HG02870 (cell line): ENCODE measurements at regions not wholly inside any gene's neighbourhood (a gene's known extent, or its start where the extent isn't known, plus 50 kb on each side); places are given as distances from the start of the nearest gene placed in this dataset.
A peak's percentile ranks its signal among the peaks of the same experiment; 100 is the strongest.

Experiments
- ATAC-seq: cut with Tn5 transposase; IDR thresholded peaks from one replicate; pipeline ENCODE4 v1.9.1; 2021; ENCODE audit warnings: mild to moderate bottlenecking, moderate library complexity; ENCODE audit not compliant: unreplicated experiment

GRCh38 chr16:82252582-82252981 lies 82.6 kb upstream of the MPHOSPH6 start:
- no peak for ATAC-seq

DNA sequence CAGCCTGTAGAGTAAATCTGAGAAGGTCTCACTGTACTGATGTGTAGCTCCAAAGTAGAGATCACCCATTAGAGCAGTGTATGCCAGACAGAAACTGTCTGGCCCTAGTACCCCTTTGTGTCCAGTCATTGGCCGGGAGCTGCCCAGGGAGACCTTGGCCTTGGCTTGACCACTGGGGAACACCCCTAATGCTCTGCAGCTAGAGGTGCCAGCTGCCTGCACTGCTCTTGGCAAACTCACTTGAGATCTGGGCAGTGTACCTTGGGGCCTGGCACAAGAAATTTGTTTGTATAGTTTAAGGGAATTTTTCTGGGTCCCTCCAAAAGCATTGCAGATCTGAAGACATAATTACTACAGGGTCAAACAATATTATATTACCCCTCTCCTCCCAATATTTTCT lies 78.7 kb upstream of the MPHOSPH6 start:
- ATAC-seq, result no peak

DNA sequence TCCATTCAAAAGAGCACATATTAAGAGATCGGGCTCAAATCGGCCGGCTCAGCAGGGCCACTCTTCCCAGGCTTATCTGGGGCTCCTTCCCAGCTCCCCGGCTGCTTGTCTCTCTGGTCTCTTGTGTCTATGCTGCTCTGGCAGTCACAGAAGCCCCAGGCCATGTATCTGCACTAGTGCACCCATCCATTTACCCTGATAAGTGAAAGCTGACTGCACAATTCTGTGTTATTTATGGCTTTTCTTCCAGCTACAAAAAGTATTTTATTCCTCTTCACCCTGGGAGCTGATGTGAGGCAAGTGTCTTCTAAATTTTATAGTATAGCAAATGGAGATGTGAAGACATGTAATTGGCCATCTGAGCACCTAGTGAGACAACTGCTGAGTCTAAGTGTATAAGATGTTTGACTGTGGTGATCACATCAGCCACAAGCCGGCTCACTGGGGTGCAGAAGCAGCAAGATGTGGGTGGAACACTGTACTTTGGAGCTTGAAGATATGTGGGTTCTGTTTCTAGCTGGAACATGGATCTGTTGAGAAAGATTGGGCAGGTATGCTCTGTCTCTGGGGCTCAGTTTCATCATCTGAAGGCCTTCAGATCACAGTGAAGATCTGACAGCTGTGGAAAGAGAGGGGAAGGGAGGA lies 78.1 kb upstream of the MPHOSPH6 start:
- ATAC-seq, result no peak

GRCh38 chr16:82242201-82242600 lies 72.2 kb upstream of the MPHOSPH6 start:
- no peak for ATAC-seq

GRCh38 chr16:82241469-82242052 lies 71.5 kb upstream of the MPHOSPH6 start:
- no peak for ATAC-seq

DNA sequence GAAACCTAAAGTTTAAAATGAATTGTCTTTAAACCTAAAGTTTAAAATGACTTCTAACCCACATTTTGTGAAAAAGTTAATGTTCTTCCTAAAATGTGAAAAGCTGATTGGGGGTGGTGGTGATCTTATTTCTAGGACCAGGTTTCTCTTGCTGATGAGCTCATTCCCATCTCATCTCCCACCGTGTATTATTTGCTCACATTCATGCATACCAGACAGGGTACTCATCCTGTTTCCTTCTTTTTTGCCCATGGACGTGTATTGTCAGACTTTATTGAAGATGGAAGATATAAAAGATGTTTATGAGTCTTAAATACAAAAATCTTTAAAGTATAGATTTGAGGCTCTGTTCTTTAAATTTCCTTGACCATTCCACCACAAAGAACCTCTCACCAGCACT lies 70.1 kb upstream of the MPHOSPH6 start:
- ATAC-seq, result no peak

- ATAC-seq, result no peak
Observed at GRCh38 chr16:82236875-82237274, 66.9 kb upstream of the MPHOSPH6 start.

GRCh38 chr16:82236415-82236814 lies 66.4 kb upstream of the MPHOSPH6 start:
- peak; percentile 51 for ATAC-seq

DNA sequence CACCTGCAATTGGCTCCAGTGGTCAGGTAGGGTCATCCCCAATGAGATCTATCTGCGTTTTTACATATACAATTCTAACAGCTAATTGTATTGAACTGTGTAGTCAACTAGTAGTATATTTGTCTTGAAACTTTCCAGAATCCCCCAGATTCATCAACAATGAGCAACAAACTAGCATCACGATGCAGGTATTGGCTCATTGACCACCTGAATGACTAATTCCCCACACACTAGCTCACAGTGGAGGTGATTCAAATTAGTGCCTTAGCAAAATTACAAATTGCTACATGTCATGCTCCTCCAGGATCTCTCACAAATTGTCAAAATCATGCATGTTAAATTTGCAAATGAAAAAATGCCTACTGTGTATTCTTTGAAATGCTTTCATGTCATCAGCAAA lies 62.8 kb upstream of the MPHOSPH6 start:
- no peak for ATAC-seq

DNA sequence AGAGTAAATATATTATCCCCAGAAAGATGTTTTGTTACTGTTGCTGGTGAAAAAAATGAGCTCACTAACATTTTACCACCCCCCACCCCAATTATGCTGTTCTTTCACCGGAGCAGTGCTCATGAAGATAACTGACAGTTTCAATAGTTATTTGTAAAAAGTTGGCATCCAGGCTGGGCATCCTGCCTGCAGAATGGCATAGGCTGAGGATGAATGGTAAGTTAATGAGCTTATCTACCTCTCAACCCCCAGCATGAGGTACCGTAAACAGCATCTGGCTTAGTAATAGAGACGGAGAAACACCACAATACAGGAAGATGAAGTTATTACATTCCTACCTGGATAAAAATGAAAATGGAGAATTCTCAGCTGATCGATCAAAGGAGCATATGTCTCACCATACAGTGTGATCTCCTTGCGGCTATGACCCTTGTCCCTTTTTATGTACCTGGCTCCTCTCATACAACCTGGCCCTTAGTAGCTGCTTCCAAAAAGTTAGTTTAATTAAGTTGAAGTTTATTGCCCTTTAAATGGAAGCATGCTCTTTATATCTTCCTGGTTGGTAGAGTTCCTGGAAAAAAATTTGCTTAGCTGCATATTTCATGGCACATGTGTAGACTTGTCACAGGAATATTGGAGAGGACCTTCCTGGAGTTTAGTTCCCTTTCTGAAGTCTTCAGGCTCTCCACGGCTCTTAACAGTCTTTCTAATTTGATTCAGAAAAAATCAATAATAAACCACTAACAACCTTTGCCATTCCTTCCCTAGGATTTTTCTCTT lies 61.2 kb upstream of the MPHOSPH6 start:
- ATAC-seq, result no peak

DNA sequence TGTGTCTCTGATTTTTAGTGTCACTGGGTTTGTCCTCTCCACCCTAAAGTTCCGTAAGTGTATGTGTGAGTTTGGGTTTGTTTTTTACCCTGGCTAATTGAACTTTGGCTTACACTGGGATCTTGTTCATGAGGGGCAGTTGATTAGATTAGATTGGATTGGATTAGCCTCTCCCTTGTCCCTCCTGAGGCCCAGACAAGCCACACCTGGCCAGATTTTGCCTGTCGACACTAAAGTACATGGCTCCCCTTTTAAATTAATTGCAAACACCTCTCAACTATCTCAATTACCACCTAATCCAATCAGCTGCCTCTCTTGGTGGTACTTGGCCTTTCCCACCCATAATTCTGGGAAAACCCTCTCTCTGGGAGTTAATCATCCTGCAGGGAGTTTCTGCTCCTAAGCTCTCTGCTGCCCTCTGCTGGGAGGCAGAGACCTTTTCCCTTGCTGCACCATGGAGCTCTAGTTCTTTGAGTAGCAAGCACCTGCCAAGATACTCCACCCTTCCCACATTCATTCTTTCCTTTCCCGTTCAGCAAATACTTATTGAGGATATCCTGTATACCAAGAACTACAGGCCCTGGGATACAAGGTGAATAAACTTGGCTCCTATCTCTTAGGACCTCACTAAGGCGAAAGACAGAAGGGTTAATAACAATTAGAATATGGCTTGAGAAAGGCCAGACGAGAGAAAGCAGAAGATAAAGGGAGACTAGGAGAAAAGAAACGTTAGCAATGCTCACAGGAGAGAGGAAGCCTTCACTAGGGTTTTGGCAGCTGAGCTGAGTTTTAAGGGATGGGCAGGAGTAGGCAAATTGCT lies 60.0 kb upstream of the MPHOSPH6 start:
- ATAC-seq, result no peak

- no peak for ATAC-seq
Observed at GRCh38 chr16:82226327-82226726, 56.3 kb upstream of the MPHOSPH6 start.

DNA sequence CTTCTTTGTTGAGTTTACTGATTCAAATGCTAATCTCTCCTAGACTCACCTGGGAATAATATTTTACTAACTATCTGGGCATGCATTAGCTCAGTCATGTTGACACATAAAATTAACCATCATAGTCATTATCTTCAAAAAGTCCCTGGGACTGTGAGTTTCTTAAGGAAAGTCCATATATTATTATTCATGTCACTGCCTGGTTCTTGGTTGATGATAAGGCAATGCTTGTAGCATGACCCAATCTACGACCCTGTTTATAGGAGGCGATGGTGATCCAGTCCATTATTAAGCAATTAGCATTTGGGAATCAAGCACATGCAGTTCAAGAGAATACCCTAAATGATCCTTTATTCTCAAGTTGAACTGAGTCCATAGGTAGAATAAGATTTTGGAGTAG lies 54.8 kb upstream of the MPHOSPH6 start:
- no peak for ATAC-seq

DNA sequence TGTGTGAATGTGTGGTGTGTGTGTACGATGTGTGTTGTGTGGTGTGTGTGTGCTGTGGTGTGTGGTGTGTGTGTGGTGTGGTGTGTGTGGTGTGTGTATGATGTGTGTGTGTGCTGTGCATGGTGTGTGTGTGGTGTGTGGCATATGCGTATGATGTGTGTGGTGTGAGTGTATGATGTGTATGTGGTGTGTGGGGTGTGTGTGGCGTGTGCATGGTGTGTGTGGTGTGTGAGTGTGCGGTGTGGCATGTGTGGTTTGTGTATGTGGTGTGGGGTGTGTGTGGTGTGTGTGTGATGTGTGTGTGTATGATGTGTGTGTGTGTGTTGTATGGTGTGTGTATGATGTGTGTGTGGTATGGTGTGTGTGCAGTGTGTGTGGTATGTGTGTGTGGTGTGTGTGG lies 50.5 kb upstream of the MPHOSPH6 start:
- no peak for ATAC-seq
